Colonic mucosa (tissue), 4 donors: ENCODE measurements at regions not wholly inside any gene's neighbourhood (a gene's known extent, or its start where the extent isn't known, plus 50 kb on each side); places are given as distances from the start of the nearest gene placed in this dataset.
A peak's percentile ranks its signal among the peaks of the same experiment; 100 is the strongest.

Source experiments
- DNase-seq: peaks from one replicate; pipeline ENCODE4 v3.0.0-alpha.2; 2020
- H3K27ac ChIP-seq: fragments of 200-600 bp; one replicate; pipeline ENCODE4 v1.8.0; 2021
- H3K27me3 ChIP-seq: fragments of 200-600 bp; one replicate; pipeline ENCODE4 v1.8.0; 2021
- H3K36me3 ChIP-seq: fragments of 200-600 bp; one replicate; pipeline ENCODE4 v1.8.0; 2021
- H3K4me1 ChIP-seq: fragments of 200-600 bp; one replicate; pipeline ENCODE4 v1.8.0; 2021; ENCODE audit warnings: mild to moderate bottlenecking
- H3K4me3 ChIP-seq: fragments of 200-600 bp; one replicate; pipeline ENCODE4 v1.8.0; 2021
- H3K9ac ChIP-seq, 2 donors: one replicate each; pipeline ENCODE4 v1.7.0; 2013; ENCODE audit warnings: control low read depth in 2 of 2, low read depth in 2 of 2, low read length in 2 of 2
- H3K9me3 ChIP-seq: fragments of 200-600 bp; one replicate; pipeline ENCODE4 v1.8.0; 2021
- CTCF ChIP-seq: fragments of 200-600 bp; IDR thresholded peaks from one replicate; pipeline ENCODE4 v1.8.0; 2022; ENCODE audit warnings: antibody characterized with exemption, mild to moderate bottlenecking
- intact Hi-C: fragments of 100-400 bp; cut with DNase I; formaldehyde crosslinking; loops from one replicate; pipeline ENCODE4 v1.14.1; 2022
- donor health status: healthy.
- donor health status: DM: no; HTN: no; CAD: no.
- donor health status: DM: no; HTN: no; CAD: no.

GRCh38 chr18:46334868-46335281 is 230.7 kb downstream of the HAUS1 start:
- Histone ChIP-seq H3K9me3 (no peaks in the 10 kb centered on the region), H3K36me3 (no peaks in the 10 kb centered on the region), H3K4me1 (no peaks in the 10 kb centered on the region), H3K27me3 (peaks cover 15% of the 10 kb centered on the region), H3K27ac (no peak overlapping the region), H3K4me3 (no peak overlapping the region), H3K9ac (no peak overlapping the region)
- intact Hi-C loops = no loop called here
- peak; percentile 22 for DNase-seq
- TF ChIP-seq CTCF = no peak

GRCh38 chr18:46335534-46336101 is 231.4 kb downstream of the HAUS1 start:
- Histone ChIP-seq H3K9ac (no peak overlapping the region), H3K27ac (no peak overlapping the region), H3K4me1 (no peaks in the 10 kb centered on the region), H3K36me3 (no peaks in the 10 kb centered on the region), H3K9me3 (no peaks in the 10 kb centered on the region), H3K4me3 (no peak overlapping the region), H3K27me3 (peaks cover 15% of the 10 kb centered on the region)
- no peak for DNase-seq
- TF ChIP-seq CTCF = no peak
- intact Hi-C loops = no loop called here

- DNase-seq = no peak
- Histone ChIP-seq H3K36me3 (no peaks in the 10 kb centered on the region), H3K9me3 (no peaks in the 10 kb centered on the region), H3K9ac (no peak overlapping the region), H3K27ac (no peak overlapping the region), H3K4me1 (no peaks in the 10 kb centered on the region), H3K27me3 (peaks cover 15% of the 10 kb centered on the region), H3K4me3 (no peak overlapping the region)
- TF ChIP-seq CTCF = no peak
- intact Hi-C loops = no loop called here
These were observed 232.3 kb downstream of the HAUS1 start for GRCh38 chr18:46336278-46337111.

- DNase-seq = no peak
- Histone ChIP-seq H3K36me3 (no peaks in the 10 kb centered on the region), H3K9me3 (no peaks in the 10 kb centered on the region), H3K4me3 (no peak overlapping the region), H3K27me3 (peaks cover 15% of the 10 kb centered on the region), H3K9ac (no peak overlapping the region), H3K27ac (no peak overlapping the region), H3K4me1 (no peaks in the 10 kb centered on the region)
- no peak for TF ChIP-seq CTCF
- intact Hi-C loops = no loop called here
These were observed 233.1 kb downstream of the HAUS1 start for GRCh38 chr18:46337271-46337670.

- H3K9me3 ChIP-seq = no peaks in the 10 kb centered on the region
- peaks cover 15% of the 10 kb centered on the region for H3K27me3 ChIP-seq
- no peak for DNase-seq
- no peaks in the 10 kb centered on the region for H3K36me3 ChIP-seq
- no peaks in the 10 kb centered on the region for H3K4me1 ChIP-seq
- H3K27ac ChIP-seq = no peak overlapping the region
- no peak overlapping the region for H3K4me3 ChIP-seq
- TF ChIP-seq CTCF = no peak
- intact Hi-C loops = no loop called here
- no peak overlapping the region for H3K9ac ChIP-seq
These were observed 234.0 kb downstream of the HAUS1 start for GRCh38 chr18:46338205-46338604.
